ENCODE measurements at regions not wholly inside any gene's neighbourhood (a gene's known extent, or its start where the extent isn't known, plus 50 kb on each side); places are given as distances from the start of the nearest gene placed in this dataset.

GRCh38 chr13:53901593-53901992, 873.0 kb downstream of the OLFM4 start:
- DNase-seq: no peak

DNA sequence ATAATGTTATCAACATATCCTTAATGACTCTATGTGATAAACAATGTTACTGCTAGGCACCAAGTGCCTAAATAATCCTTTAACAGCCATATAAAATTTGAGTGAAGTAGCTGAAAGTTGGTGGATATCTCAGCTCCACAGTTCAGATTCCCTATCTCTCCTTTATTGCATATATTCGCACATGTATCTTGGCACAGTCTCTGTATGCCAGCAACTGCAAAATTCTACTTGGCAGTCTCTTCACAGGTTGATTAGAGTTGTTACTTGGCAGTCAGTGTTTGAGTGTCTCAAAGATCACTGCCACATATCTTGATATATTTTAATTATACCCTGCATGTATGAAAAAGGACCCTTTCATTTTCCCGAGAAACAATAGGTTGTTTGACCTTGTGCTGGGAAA, 879.3 kb downstream of the OLFM4 start:
- DNase-seq: no peak

GRCh38 chr13:53920916-53921315, 892.3 kb downstream of the OLFM4 start:
- DNase-seq: no peak

- DNase-seq: no peak
Observed at GRCh38 chr13:53921473-53921872, 892.9 kb downstream of the OLFM4 start.

DNA sequence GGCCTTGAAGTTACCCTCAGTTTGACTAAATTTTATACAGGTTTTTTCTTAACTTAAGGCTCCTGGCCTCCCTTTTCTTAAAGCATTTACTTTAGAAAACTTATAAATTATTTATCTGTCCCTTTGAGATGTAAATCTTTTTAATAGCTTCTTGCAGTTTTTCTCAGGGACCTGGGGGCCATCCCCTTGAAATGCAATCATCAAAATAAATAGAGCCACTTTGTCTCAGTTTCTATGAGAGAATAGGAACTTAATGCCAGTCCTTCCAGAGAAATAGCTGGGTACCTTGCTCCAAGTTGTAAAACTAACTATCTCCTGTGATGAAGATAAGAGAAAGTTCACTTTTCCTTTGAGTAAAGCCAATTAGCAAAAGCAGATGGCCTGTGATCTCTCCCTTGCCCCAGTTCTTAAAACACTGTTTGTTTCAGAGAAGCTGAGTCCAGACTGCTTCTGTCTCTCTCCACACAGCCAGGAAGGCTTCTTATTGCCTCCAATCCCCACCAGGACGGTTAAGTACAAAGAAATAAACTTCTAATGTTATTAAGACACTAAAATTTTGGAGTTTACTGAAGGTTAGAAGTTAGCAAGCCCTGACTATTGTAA, 913.1 kb downstream of the OLFM4 start:
- no peak for DNase-seq

DNA sequence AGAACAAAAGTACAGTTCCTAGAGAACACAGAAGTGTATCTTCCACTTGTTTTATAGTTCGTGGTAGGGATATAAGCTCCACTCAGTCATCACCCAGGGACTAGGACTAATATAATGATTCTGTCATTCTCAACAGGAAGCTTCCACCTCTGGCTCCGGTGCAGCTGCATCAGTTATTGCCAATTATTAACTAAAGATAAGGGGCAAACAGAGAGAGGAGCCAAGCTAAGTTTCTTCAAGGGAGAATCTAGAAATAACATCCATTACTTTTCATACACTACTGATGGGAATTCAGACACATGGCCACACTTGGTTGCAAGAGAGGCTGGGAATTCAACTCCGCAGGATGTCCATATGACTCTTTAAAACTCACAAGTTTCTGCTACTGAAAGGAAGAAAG, 917.9 kb downstream of the OLFM4 start:
- no peak for DNase-seq

DNA sequence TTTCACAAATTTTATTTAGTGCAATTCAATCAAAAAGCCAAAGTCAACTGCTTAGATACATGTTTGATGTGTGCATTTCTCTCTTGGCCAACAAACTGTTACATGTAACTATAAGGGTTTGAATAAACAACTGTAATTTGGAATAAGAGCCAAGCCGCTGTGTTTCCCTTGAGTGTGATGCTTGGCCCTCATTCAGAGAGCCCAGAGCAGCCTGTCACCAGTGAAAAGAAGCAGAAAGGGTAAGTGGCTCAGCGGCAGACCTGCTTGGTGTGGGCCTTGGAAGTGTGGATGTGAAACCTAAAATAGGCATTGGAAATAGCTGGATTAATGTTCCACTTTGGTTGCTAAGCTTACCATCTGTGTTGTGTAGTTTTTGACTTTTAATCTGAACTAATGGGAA, 924.6 kb downstream of the OLFM4 start:
- no peak for DNase-seq
